ENCODE measurements at regions not wholly inside any gene's neighbourhood (a gene's known extent, or its start where the extent isn't known, plus 50 kb on each side); places are given as distances from the start of the nearest gene placed in this dataset.
A peak's percentile ranks its signal among the peaks of the same experiment; 100 is the strongest.

DNA sequence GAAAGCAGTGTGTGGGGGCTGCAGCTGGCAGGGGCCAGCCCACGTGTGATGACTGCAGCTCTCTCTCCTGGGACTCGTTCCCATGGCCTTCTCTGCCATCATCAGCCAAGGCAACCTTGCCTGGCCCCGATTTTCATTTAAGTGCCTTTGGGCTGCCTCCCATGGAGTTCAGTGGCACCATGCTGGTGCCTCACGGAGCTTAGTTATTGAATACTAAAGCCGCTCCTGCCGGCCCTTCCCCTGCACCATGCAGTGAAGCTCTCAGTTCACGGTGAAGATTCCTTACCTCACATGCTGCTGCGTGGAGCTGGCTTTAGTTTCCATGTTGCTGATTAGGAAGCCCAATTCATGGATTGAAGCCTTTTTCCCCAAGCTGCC is 141.5 kb upstream of the EEPD1 start:
- DNase-seq = no peak

DNA sequence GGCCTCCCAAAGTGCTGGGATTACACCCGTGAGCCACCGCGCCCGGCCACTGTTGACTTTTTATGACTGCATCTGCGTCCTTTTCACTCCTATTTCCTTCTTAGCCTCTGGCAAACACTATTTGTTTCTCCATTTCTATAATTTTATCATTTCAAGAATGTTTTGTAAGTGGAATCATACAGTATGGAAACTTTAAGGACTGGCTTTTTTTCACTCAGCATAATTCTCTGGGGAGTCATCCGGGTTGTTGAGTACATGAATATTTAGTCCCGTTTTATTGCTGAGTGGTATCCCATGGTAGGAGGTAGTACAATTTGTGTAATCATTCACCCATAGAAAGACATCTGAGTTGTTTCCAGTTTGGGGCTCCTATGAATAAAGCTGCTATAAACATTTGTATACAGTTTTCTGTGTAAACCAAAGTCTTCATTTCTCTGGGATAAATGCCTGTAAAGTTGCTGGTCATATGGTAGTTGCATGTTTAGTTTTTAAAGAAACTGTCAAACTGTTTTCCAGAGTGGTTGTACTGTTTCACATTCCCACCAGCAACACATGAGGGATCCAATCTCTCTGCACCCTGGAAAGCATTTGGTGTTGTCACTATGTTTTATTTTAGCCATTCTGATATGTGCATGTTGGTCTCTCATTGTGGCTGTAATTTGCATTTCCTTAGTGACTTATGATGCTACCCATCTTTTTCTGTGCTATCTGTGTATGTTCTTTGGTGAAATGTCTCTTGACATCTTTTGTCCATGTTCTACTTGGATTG is 139.6 kb upstream of the EEPD1 start:
- DNase-seq = no peak

DNA sequence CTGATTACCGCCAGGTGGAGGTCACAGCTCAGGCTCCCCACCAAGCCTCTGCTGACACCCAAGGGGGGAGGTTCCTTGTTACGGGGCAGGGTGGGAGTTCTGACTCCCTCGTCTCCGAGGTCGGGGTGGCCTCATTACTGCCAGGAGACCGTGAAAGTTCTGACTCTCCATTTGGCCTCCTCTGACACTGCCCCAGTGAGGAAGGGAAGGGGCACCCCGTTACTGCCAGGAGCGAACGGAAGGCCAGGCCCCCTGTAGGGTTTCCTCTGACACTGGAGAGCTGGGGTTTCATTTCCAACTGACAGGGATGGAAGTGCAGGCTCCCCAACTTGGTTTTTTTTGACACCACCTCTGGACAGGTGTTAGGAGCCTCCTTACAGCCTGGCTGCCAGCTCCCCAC is 138.1 kb upstream of the EEPD1 start:
- DNase-seq = no peak

DNA sequence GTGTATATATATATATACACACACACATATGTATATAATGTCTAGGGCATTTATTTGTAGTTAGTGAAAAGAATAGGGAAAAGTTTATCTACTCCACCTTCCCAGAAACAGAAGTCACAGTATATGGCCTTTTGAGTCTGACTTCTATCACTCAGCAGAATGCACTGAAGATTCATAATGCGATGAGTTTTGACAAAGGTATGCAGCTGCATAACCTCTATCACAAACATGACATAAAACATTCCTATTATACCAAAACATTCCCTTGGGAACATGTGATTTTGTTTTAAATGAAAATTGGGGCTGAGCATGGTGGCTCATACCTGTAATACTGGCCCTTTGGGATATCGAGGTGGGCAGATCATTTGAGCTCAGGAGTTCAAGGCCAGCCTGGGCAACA is 137.3 kb upstream of the EEPD1 start:
- no peak for DNase-seq

DNA sequence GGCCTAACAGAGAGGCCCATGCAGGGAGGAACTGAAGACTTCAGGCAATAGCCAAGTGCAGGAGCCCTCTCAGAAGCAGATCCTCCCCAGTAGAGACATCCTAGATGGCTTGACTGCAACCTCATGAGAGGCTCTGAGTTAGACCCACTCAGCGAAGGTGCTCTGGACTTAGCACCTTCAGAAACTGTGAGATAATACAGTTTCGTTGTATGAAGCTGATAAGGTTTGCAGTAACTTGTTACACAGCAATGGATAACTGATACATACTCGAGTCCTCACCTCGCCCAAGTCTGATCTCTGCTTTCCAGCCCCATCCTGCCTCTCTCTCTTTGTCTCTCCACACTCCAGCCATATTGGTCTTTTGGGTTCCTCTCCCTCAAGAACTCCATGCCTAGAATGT is 136.4 kb upstream of the EEPD1 start:
- DNase-seq = no peak

DNA sequence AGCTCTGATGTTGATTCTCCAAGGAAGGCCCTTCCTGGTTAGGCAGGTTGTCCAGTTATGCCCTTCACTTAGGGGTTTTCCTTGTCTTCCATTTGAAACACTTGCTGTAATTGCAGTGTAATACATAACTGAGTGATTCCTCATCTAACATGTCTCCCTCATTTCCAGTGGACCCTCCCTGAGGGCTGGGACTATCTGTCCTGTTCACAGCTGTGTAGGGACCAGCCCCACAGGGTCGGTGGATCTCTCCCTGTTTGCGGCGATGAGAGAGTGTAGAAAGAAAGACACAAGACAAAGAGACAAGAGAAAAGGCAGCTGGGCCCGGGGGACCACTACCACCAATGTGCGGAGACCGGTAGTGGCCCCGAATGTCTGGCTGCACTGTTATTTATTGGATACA is 135.9 kb upstream of the EEPD1 start:
- DNase-seq = no peak

DNA sequence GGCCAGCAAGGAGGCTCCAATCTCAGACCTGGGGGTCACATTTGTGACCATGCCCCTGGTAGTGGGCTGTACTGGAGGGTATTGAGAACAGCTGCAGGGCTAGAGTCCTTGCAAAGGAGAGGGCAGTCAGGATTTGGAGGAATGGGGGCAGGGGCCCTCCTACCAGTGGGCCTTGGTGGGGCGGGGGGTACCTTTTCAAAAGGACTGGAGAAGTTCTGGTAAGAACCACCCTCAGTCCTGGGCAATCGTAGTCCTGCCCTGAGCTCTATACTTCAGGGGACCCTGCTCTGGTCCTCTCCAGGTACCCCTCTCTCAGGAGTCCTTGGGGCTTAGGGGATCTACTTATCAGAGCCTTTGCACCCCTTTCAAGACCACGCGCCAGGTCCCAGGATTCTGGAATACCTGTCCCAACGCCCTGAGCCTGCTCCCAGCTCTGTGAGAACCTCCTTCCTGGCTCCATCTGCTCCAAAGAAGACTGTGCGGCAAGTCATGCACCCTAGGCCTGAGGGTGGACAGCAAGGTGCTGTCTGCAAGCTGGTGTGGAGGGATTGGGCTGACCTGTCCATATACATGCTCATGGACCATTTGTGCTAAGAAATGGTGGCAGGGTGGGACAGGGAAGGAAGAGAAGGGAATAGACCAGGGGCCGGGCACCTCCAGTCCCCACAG is 134.1 kb upstream of the EEPD1 start:
- DNase-seq = no peak

DNA sequence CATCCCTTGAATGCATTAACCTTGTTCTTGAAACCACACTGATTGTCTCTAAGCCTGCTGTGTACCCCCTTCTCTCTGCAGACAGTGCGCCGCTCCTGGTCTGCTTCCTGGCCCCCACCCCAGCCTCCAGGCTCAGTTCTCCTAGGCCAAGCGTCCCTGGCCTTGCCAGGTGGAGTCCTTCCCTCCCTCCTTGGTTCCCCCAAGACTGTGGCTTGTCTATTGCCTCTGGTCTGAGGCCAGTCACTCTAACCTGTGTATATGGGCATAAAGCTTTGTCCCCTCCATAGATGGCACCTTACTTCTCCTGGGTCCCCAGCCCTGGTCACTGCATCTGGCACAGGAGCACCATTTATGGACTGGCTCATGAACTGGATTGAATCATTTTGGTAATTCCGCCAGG is 133.5 kb upstream of the EEPD1 start:
- DNase-seq = no peak

DNA sequence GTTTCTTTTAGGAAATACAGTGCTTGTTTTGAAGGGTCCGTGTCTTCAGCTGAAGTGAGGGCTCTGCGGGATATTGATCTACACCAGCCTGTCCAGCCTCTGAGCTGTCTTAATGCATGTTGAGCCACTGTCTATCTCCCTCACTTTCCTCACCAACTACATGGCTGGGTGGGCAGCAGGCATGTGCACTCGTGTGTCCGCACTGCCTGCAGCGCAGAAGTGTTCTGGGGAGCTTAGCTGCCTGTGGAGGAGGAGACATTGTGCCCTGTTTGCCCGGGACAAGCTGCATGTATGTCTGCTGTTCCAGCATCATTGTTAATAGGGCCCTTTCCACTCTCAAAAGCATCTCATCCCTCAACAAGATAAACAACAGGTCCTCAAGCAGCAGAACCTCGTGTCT is 133.1 kb upstream of the EEPD1 start:
- no peak for DNase-seq

DNA sequence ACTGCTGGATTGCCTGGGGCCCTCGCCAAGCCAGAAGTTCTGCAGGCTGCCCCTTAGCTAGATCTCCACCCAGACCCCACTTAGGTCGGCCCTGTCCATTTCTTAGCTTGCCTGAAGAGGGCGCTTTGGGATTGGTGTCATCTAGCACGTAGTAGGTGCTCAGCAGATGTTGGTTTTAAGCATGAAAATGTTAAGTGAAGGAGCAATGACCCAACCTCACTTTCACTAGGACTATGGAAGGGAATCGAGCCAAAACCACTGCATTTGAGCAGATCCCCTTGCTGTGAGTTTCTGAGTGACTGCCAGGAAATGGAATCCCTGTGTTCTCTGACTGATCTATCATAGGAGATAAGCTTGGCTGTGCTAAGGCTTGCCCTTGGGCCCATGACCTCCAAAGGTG is 131.7 kb upstream of the EEPD1 start:
- no peak for DNase-seq

DNA sequence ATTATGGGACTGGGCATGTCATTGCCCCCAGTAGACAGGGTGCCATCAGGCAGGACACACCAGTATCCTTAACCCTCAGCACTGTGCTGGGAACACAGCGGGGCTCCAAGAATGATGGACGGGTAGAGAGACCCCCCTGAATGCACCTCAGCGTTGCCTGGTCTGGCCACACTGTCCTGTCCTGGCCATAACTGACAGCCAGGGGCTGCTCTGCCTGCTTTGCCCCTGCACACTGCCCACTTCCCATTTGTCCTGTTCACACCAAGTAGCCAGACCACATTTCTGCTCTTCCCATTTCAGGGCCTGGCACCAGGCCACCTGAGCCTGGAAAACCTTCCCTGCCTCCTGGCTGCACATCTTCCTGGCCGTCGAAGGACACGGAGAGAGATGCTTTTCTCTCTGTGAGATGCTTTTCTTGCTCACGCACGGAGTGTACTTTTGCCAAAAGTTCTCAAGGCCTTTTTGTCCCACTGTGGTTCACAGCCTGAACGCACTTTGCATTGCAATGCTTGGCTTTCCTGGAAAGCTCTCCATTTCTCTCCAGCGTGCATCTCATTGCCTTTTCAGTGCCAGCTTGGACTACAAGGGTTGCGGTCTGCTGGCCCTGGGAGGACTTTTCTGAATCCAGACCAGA is 131.0 kb upstream of the EEPD1 start:
- DNase-seq = no peak

DNA sequence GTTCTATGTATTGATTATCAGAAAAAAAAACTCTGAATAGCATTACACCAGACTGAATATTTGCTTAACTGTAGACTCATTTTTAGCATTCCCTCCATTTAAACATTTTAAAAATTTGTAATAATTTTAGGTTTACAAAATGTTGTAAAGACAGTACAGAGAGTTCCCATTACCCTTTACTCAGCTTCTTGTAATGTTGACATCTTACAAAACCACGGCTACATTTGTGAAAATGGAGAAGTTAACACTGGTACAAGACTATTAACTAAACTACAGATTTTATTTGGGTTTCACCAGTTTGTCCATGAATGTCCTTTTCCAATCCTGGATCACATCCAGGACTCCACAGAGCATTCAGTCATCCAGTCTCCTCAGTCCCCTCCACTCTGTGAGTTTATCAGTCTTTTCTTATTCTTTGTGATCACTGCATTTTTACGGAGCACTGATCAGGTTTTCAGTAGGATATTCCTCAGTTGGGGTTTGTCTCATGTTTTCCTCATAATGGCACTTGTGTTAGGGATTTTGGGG is 130.0 kb upstream of the EEPD1 start:
- no peak for DNase-seq

DNA sequence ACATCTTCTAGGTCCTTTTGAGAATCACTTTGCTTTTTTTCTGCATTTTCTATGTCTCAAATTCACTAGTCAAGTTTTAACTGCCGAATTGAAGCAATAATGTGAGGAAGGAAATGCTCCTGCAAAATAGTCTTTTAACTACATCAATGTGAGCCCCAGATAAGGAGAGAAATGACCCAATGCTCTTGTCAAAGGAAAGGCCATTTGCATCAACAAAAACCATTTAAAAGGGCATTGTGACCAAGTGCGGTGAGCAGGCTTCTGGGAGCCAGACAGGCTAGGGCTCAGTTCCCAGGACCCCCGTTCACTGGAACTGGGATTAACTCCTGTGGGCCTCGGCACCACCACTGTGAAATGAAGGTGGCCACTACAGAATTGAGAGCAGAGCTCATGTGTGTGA is 127.9 kb upstream of the EEPD1 start:
- no peak for DNase-seq

DNA sequence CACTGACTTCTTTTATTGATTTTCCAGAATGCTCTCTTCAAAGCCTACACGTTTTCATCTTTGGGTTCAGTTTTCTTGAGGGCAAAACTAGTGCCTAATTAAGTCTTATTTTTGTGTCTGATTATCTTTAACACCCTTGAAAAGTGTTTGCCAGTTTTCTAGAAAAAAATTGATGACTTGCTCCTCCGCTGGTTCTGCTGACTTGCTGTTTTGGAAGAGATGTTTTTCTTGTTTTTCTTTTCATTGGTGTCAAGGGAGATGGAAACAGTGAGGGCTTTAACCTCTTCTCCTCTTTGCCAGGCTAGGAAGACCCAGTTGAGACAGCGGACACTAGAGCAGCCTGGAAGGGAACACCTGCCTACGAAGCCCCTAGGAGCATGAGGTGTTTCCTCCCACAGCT is 123.7 kb upstream of the EEPD1 start:
- DNase-seq = no peak

DNA sequence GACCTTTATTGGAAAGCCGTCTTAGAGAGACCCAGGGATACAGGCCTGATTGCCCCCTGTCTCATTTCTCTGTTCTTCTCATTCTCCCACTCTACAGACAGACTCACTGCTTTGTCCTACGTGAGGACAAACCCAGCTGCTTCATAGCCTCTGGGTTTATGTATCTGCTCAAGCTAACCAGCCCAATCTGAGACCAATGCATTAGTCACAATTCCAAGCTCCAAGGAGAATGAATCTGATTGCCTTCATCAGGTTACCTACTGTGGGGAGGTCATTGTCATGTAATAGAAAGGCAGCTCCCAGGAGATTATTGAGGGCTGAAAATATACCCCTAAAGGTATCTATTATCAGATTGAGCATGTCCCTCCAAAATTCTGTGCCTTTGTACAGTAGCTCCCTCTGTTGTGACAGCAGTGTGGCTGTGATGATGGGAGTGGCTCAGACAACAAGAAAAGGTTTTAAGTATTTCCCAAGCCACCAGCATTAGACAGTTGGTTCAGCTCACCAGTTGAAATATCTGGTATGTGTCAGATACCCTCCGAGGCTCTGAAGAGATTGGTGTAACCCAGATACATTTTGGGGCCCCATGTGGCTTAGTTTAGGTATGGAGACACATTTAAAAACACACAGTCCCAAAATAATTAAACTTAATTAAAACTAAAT is 123.1 kb upstream of the EEPD1 start:
- no peak for DNase-seq

DNA sequence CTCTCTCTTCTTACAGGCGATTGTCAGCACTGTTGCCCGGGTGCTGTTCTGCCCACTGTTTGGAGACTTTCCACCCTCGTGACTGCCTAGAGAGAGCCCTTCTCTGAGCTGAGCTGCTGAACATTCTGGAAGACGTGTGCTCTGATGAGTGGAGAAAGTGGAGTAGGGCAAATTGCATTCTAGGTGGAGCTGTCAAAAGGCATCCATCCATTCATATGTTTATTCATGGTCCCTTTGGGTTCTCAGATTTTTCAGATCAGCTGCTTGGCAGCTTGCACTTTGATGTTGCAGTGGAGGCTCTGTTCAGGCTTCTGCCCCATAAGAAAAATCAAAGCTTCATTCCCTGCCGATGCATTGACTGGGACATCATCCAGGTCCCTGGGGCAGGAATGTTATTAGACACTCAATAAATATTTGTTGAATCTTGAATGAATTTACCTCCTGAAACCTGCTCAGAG is 120.7 kb upstream of the EEPD1 start:
- DNase-seq = no peak

DNA sequence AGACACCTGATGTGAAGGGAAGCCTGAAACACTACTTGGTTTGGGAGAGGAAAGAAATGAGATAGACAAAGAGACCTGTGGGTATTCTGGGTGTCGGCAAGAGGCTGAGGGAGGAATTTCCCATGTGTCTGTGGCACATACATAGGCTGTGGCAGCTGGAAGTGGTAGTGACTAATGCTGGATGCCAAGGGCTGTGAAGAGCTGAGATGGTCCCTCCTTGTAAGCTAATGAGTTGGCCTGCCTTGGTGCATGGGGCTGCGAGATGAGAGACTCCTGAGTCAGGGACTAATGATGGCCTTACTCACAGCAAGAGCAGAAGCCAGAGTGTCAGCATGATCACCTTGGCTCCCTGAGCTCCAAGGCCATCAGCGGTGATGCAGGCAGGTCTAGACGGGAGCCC is 119.0 kb upstream of the EEPD1 start:
- DNase-seq = no peak

DNA sequence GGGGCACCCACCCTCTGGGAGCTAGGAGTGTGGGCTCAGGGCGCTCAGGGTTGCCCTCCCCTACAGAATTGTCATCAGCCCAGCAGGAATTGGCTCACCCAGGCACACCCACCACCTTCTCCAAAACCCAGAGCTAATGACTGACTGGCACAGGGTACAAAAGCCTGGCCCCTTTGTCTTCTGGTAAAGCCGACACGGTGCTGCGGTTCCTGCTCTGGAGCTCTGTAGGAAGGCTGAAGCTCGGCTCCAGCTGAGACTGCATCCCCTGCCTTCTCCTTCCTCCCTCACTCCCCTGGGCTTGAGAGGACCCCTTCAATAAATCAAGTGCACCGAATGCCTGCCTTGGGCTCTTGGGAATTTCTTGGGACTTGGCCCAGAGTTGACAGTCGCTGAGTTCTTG is 117.9 kb upstream of the EEPD1 start:
- DNase-seq = no peak

DNA sequence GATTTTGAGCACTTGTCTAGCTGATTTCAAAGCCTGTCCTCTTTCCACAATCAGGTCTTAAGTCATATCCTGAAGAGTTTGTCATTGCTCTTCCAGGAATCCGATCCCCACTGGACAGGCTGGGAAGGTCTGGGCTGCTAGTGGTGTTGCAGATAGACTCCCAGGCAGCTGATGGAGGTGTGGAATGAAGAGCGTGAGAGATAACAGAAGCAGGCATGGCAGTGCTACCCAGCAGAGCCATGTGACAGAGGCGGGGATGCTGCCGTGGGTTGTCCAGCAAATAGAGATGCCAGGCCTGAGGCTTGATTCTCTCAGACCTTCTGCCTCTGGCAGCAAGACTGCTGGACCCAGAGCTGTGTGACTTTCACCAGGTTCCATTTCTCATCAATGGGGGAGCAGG is 116.5 kb upstream of the EEPD1 start:
- DNase-seq = no peak

DNA sequence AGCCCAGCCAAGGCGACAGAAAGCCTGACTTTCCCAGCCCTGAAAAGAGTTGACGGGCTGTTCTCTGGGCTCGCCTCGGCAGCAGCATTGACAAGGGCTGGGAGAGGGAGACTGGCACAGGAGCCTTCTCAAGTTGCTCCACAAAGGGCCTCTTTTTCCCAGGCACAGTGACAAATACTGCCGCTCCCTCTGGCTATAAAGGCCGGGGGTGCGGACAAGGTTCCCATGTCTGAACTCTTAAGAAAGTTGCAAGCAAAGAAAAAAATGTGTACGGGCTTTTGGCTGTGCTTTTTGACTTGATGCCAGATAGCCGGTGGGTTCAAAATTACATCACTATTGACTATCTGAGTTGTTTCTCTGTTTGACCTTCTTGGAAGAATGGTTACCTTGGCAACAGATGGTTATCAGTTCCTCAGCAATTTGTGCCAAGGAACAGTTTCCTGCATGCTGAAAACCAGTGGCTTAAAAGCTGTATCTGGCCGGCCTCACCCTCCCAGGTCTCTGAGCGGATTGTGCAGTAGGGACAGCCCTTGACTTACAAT is 115.9 kb upstream of the EEPD1 start:
- peak; percentile 7 for DNase-seq

DNA sequence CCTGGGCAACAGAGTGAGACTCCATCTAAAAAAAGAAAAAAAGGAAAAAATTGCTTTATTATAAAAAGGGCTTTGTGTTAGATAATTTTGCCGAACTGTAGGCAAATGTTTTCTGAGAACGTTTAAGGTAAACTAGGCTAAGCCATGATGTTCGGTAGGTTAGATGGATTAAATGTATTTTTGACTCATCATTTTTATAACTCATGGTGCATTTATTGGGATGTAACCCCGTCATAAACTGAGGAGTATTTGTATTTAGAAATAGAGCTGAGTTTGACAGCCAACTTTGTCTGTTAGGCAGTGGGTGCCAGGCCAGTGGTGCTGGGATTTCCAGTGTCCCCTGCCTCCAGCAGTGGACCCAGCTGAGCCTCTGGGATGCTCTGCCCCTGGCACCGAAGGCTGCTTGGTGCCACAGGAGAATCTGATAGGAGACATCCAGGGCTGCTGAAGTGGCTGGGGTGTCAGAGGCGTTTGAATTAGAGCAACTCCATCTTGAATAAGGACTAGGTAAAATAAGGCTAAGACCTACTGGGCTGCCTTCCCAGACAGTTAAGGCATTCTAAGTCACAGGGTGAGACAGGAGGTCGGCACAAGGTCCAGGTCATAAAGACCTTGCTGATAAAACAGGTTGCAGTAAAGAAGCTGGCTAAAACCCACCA is 114.9 kb upstream of the EEPD1 start:
- no peak for DNase-seq

DNA sequence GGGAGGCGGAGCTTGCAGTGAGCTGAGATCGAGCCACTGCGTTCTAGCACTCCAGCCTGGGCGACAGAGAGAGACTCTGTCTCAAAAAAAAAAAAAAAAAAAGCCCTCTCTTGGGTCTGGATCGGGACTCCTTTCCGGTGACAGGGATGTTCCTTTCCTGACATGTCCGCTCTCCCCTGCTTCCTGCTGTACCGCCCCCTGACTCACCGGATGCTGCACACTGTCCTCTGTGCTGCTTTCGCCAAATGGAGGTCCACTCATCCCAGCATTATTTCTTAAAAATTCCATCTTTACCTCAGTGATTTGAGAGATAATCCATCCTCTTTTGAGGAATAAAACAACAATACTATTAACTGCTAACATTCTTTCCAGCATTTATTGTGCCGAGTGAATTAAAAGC is 113.8 kb upstream of the EEPD1 start:
- no peak for DNase-seq

DNA sequence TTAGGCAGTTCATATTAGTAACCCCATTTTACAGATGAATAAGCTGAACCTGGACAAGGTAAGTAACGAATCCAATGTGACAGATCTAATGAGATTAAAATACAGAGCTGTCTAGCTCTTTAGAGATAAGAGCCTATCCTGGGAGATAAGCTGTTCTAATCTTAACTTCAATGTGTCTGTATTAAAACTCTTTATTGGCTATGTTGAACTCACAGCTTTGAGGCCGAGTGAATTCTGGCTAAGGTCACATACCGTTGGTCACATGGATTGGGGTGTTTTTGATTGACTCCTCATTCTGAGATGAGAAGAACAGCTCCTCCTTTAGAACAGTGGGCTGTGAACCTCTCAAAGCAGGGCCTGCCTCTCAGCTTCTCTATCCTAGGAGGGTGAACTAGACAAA is 113.4 kb upstream of the EEPD1 start:
- DNase-seq = no peak

Data from central memory CD4-positive, alpha-beta T cell (primary cell).